SH-SY5Y (cell line): ENCODE measurements at regions not wholly inside any gene's neighbourhood (a gene's known extent, or its start where the extent isn't known, plus 50 kb on each side); places are given as distances from the start of the nearest gene placed in this dataset.

Experiments
- GATA2 ChIP-seq: IDR thresholded peaks from 2 replicates; pipeline ENCODE4 v1.6.1; 2011; ENCODE audit warnings: mild to moderate bottlenecking, low read depth, low read length
- GATA3 ChIP-seq: IDR thresholded peaks from 2 replicates; pipeline ENCODE4 v1.6.1; 2011; ENCODE audit warnings: low read depth, mild to moderate bottlenecking, low read length, moderate library complexity

DNA sequence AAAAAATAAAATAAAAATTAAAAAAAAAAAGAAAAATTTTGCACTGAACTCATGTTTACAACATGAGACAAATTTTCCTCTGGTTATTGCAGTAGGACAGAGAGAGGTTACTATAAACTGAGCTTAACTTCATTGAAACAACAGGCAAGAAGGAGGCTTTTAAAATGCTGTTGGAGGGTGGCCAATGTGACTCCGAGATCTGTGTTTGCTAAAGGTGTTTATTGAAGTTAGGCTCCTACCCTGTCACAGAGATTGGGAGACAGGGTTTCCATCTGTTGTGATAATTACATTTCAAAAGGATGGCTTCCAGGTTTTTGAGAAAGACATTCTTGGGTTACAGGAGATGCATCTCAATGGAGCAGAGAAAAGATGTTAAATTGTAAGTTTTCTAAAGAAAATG lies 370.5 kb upstream of the HS3ST1 start:
- TF ChIP-seq GATA2 (no peak), GATA3 (no peak)
